ENCODE measurements at regions not wholly inside any gene's neighbourhood (a gene's known extent, or its start where the extent isn't known, plus 50 kb on each side); places are given as distances from the start of the nearest gene placed in this dataset.

DNA sequence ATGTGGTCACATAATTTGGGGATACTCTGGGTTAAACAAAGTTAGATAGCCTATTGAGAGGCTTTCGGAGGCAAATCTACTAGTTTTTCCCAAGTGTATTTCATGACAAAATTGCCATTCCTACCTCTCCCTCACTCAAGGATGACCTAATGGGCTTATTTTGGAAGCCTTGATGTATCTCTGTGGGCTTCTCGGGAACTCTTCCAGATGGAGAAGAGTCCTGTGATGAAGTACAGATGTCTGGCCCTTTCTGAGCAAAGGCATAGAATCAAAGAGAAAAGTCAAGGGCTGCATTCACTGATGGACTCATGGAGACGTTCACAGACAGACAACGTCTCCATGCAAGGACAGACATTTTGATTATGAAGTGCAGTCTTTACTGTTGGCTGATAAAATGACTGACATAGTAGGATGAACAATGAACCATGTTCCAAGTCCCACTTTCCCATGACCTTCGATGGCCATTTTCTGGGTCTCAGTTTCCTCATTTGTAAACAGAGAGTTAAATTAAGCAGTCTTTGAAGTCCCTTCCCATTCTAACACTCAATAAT lies 347.2 kb upstream of the CD180 start:
- Mint-ChIP-seq H3K36me3 (ENCODE audit: low read depth) (no peaks in the 10 kb centered on the region), H3K27ac (no peak overlapping the region), H3K4me3 (no peak overlapping the region), H3K27me3 (no peaks in the 10 kb centered on the region), H3K4me1 (peaks cover 8% of the 10 kb centered on the region), H3K9me3 (no peaks in the 10 kb centered on the region)
- CTCF ChIA-PET: no interaction called here
- POLR2A ChIA-PET: no interaction called here
- DNase-seq: no peak

DNA sequence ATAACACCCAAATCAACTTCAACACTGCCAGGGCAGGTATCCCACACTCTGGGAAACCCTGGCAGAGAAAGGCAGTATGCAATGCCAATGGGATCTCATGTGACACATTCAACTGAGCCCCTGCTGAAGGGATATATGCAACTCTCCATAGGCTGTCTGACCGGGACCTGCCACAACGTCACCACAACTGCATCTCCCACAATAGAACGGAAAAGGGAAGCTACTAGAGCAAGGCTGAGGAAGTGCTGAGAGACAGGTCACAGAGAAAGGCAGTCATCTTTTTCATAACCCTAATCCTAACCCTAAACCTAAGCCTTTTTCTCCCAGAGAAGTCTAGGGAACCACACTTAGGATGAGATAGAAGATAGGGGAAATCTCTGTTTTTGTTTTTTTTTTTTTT lies 345.9 kb upstream of the CD180 start:
- Mint-ChIP-seq H3K36me3 (ENCODE audit: low read depth) (no peaks in the 10 kb centered on the region), H3K4me1 (no peaks in the 10 kb centered on the region), H3K9me3 (no peaks in the 10 kb centered on the region), H3K27ac (no peak overlapping the region), H3K4me3 (no peak overlapping the region), H3K27me3 (no peaks in the 10 kb centered on the region)
- ChIA-PET POLR2A (no interaction called here), CTCF (no interaction called here)
- DNase-seq: no peak

DNA sequence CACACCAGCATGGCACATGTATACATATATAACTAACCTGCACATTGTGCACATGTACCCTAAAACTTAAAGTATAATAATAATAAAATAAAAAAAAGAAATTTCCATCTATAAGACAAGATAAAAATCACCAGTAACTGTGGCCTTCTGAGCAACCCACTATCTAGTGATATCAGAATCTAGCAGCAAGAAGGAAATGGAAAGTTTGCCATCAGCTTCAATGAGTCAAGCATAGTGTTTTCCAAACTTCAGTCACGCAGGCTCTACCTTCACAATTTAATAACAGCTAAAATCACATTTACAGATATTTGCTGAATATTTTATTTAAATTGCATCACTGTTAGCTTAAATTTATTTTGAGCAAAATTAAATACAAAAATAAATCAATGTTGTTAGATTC lies 345.3 kb upstream of the CD180 start:
- CTCF ChIA-PET: no interaction called here
- no peaks in the 10 kb centered on the region for H3K9me3 Mint-ChIP-seq

DNA sequence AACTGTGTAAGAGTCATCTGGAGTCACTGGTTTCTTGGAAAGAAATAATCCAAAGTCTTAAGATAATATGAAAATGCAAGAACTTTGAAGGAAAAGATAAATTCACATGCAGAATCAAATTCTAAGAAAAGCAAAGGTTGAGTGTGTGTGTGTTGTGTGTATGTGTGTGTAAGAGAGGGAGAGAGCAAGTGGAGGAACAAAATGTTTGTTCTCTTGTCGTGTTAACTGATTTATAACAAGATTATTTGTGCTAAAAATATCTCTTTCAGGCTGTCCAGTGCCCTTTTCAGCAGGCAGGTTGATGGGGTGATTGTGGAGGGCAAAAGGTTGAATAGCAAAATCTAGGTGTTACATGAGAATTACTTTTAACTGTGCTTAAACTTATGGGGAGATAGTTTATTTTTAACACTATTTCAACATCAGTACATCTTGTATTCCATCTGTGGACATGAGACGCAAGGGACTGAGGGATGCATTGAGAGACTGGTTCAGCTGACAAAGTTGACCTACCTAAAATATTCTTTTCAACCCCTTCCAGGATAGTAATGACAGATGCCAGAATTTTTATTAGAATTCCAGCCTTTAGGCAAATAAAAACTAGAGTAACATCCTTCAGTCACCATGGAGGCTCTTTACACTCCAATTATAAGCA lies 342.4 kb upstream of the CD180 start:
- no peaks in the 10 kb centered on the region for H3K27me3 Mint-ChIP-seq
- ChIA-PET POLR2A (no interaction called here), CTCF (no interaction called here)
- H3K4me1 Mint-ChIP-seq: peaks cover 3% of the 10 kb centered on the region
- no peak for DNase-seq
- no peaks in the 10 kb centered on the region for H3K9me3 Mint-ChIP-seq
- no peak overlapping the region for H3K4me3 Mint-ChIP-seq
- H3K36me3 Mint-ChIP-seq (ENCODE audit: low read depth): no peaks in the 10 kb centered on the region
- no peak overlapping the region for H3K27ac Mint-ChIP-seq

More for the DNA sequence above, 345.3 kb upstream of the CD180 start:
- Mint-ChIP-seq H3K4me3 (no peak overlapping the region), H3K27ac (no peak overlapping the region), H3K36me3 (ENCODE audit: low read depth) (no peaks in the 10 kb centered on the region), H3K27me3 (no peaks in the 10 kb centered on the region), H3K4me1 (peaks cover 3% of the 10 kb centered on the region)
- no peak for DNase-seq
- POLR2A ChIA-PET: no interaction called here

DNA sequence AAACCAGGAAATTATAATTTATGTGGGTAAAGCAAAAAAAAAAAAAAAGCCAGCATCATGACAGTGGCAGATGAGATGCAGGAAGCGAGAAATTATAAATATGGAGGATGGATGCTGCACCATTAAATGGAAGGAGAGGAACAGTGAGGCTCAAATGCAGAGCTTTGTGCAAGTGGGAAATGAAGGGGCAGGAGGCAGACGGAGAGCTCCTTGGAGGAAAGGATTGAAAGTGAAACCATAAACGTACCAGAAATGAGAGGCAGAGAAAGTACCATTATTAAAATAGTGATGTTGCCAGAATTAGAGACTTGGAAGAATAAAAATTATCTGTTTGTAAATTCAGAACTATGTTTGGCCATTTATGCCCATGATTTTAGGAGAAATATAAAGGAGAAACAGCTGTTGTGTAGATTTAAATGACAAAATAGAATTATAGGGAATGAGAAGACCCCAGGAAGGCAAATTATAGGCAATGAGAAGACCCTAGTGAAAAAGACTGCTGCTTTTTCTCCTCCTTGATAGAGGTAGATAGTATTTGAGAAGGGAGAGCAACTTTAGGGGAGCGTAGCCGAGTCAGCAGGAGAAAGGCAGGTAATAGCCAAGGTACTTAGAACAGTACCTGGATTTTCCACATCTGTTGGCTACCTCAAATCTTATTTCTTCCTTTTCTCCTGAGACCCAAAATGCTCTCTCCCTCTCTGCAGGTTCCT lies 341.0 kb upstream of the CD180 start:
- CTCF ChIA-PET: interaction anchor here (0.6 kb wide), 1 partner anchor 1876 kb away, joined by 3 read pairs; no protein-coding TSS in a partner anchor
- Mint-ChIP-seq H3K4me3 (no peak overlapping the region), H3K27me3 (no peaks in the 10 kb centered on the region), H3K4me1 (peaks cover 3% of the 10 kb centered on the region), H3K27ac (no peak overlapping the region), H3K9me3 (no peaks in the 10 kb centered on the region), H3K36me3 (ENCODE audit: low read depth) (no peaks in the 10 kb centered on the region)
- DNase-seq: no peak
- POLR2A ChIA-PET: interaction anchor here (1.1 to 1.4 kb wide), 2 partner anchors 17 to 23 kb away, joined by 3 to 5 read pairs; no protein-coding TSS in a partner anchor

DNA sequence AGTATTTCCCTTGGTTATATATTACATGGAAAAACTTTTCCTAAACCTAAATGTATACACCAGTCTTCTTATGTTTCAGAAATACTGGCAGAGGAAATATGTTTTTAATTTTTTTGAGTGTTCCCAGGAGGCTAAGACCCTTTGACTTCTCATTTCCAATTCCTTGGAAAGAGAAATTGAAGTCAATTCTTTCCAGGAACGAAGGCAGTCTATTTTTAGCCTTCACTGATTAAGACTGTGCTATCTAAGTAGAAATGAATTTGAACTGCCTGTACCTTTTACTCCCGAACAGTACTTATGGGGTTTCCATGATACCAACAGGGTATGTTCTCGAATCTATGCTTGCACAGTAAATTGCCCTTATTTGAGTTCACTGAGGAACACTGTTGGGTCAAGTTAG lies 340.3 kb upstream of the CD180 start:
- CTCF ChIA-PET: no interaction called here
- H3K4me3 Mint-ChIP-seq: no peak overlapping the region
- H3K27me3 Mint-ChIP-seq: no peaks in the 10 kb centered on the region
- H3K36me3 Mint-ChIP-seq (ENCODE audit: low read depth): no peaks in the 10 kb centered on the region
- H3K9me3 Mint-ChIP-seq: no peaks in the 10 kb centered on the region
- peaks cover 3% of the 10 kb centered on the region for H3K4me1 Mint-ChIP-seq
- POLR2A ChIA-PET: no interaction called here
- no peak for DNase-seq
- H3K27ac Mint-ChIP-seq: no peak overlapping the region

DNA sequence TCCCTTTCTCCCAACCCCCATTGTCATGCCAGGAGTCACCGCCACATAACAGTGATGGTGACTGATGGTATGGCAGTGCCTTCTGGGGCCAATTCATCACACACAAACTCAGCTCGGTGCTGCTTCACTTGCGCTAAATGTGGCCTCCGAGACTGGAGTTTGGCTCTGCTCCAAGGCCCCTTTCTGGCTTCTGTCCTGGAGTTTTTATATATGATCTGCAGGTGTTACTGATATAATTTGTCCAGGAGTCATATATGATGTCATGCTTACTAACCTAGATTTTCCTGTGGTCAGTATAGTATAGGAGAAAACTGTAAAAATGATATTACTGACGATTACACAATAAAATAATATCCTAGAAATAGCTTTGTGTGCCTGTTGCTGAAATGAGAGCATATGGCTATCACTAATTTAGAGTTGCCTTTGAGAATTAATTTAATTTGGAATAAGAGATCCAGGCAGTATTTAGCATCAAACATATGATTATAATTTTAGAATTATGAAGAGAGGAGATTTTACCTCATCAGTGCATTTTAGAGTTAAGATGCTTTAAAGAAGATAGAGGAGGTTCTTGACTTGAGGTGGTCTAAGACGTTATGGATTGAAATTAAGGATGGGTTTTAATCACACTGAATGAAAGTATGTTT lies 334.1 kb upstream of the CD180 start:
- H3K27me3 Mint-ChIP-seq: no peaks in the 10 kb centered on the region
- H3K4me1 Mint-ChIP-seq: no peaks in the 10 kb centered on the region
- peaks cover 4% of the 10 kb centered on the region for H3K9me3 Mint-ChIP-seq
- H3K36me3 Mint-ChIP-seq (ENCODE audit: low read depth): no peaks in the 10 kb centered on the region
- DNase-seq: no peak
- no peak overlapping the region for H3K4me3 Mint-ChIP-seq
- H3K27ac Mint-ChIP-seq: no peak overlapping the region
- ChIA-PET POLR2A (no interaction called here), CTCF (no interaction called here)

DNA sequence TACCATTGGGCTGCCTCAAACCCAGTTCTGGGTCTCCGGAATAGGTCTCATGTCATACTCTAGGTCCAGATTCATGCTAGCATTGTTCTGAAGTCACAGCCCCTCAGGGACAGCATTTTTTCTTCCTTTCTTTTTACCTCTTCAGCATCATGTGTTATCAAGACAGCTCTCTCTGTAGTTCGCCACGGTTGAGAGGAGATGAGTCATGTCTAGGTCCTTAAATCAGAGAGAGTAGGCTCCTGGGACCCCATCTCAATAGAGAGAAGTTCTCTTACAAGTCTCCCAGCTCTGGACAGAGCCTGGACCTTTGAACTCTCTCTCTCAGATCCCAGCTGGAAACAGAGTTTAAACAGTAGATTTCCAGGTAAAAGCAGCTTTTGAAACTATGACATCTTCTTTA lies 332.4 kb upstream of the CD180 start:
- H3K27ac Mint-ChIP-seq: no peak overlapping the region
- CTCF ChIA-PET: no interaction called here
- POLR2A ChIA-PET: no interaction called here

DNA sequence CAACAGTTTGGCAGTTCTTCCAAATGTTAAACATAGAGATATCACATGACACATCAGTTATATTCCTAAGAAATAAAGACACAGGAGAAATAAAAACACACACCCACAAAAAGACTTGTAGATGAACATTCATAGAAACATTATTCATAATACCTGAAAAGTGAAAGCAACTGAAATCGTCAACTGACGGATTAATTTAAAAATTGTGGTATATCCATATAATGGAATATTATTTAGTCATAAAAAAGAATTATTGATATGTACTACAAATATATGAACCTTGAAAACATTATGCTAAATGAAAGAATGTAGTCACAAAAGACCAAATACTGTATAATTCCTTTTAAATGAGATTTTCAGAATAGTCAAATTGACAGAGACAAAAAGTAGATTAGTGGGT lies 330.2 kb upstream of the CD180 start:
- ChIA-PET POLR2A (no interaction called here), CTCF (no interaction called here)
- no peaks in the 10 kb centered on the region for H3K4me1 Mint-ChIP-seq
- H3K27me3 Mint-ChIP-seq: peaks cover 3% of the 10 kb centered on the region
- H3K4me3 Mint-ChIP-seq: no peak overlapping the region
- no peaks in the 10 kb centered on the region for H3K36me3 Mint-ChIP-seq (ENCODE audit: low read depth)
- no peak for DNase-seq
- no peak overlapping the region for H3K27ac Mint-ChIP-seq
- peaks cover 8% of the 10 kb centered on the region for H3K9me3 Mint-ChIP-seq

More for the DNA sequence above, 332.4 kb upstream of the CD180 start:
- no peak for DNase-seq
- no peak overlapping the region for H3K4me3 Mint-ChIP-seq
- no peaks in the 10 kb centered on the region for H3K27me3 Mint-ChIP-seq
- H3K9me3 Mint-ChIP-seq: peaks cover 6% of the 10 kb centered on the region
- H3K4me1 Mint-ChIP-seq: no peaks in the 10 kb centered on the region
- H3K36me3 Mint-ChIP-seq (ENCODE audit: low read depth): no peaks in the 10 kb centered on the region

DNA sequence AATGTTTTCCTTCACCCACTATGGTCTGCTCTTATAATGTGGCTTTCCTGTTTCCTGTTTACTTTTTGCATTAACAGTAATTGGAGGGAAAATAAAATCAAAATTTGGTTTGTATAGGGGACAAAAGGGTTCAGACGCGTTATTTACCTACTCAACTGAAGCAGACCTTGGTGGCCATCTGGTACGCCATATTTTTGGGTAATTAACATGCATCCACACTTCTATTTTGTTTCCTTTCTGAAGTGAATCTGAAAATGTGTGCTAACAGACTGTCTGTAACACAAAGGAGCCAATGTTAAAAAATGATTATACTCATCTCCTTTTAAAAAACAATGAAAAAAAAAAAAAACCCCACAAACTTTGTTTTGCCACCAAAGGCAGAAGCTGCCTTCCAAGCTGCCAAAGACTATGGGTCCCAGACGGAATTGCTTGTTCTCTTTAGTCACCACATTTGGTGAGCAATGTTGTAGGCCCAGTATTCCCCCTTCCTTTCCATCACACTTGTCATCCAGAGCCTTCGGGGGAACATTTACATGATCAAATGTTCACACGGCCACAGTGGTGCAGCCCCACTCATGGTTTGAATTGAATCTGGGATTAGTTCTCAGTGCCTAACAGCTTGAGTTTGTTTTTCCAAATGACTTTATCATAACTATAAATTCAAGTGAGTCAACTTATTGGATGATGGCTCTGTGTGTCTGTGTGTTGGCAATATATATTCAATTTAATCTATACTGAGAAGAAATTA lies 323.7 kb upstream of the CD180 start:
- no peak for DNase-seq
- Mint-ChIP-seq H3K27me3 (peaks cover 3% of the 10 kb centered on the region), H3K4me3 (no peak overlapping the region), H3K36me3 (ENCODE audit: low read depth) (no peaks in the 10 kb centered on the region), H3K9me3 (peaks cover 5% of the 10 kb centered on the region), H3K27ac (no peak overlapping the region), H3K4me1 (peaks cover 28% of the 10 kb centered on the region)
- ChIA-PET POLR2A (interaction anchor here (1.0 kb wide), 1 partner anchor 17 kb away, joined by 3 read pairs; no protein-coding TSS in a partner anchor), CTCF (no interaction called here)

DNA sequence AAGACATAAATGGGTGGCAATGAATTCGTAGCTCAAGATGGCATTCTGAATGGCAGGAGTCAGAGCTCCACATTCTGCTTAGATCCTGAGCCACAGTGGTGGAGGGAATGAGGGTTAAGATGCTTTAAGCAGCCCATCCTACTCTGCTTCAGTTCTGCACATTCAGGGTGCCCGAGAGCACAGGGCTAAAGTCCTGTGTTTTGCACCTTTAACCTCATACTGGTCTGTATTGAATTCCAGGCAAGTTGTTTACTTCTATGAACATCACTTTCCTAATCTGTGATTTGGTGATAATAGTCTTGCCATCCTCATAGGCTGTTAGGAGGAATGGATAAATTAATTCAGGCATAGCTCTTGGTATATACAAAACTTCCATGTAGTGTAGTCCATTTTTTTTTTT lies 321.6 kb upstream of the CD180 start:
- H3K36me3 Mint-ChIP-seq (ENCODE audit: low read depth): no peaks in the 10 kb centered on the region
- H3K27ac Mint-ChIP-seq: no peak overlapping the region
- H3K27me3 Mint-ChIP-seq: peaks cover 1% of the 10 kb centered on the region
- peaks cover 48% of the 10 kb centered on the region for H3K4me1 Mint-ChIP-seq
- no peak overlapping the region for H3K4me3 Mint-ChIP-seq
- CTCF ChIA-PET: no interaction called here
- DNase-seq: no peak
- POLR2A ChIA-PET: no interaction called here
- peaks cover 4% of the 10 kb centered on the region for H3K9me3 Mint-ChIP-seq

DNA sequence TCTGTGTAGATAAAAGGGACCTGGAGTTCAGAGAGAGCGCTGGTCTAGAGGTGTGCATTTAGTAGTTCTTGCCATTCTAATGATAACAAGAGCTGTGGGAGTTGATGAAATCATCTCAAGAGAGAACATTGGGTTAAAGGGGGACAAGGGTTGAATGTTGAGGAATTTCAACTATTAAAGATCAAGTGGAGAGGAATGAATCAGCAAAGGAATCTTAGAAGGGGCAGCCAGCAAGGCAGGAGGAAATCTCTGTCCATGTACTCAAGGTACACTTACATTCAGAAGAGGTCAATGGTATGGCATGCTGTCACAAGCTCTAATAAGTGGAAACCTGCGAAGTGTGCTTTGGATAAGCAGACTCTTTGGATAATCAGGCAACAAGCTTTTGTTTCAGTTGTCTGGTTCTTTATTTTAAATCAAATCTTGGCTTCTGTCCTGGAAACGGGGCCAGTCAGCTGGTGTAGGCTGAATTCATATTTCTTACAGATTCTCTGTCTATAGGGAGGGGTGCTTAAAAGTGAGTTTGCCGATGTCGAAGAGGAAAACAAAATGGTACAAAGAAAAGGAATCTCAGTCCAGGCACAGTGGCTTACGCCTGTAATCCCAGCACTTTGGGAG lies 320.5 kb upstream of the CD180 start:
- H3K36me3 Mint-ChIP-seq (ENCODE audit: low read depth): no peaks in the 10 kb centered on the region
- peaks cover 4% of the 10 kb centered on the region for H3K9me3 Mint-ChIP-seq
- POLR2A ChIA-PET: no interaction called here
- peaks cover 49% of the 10 kb centered on the region for H3K4me1 Mint-ChIP-seq
- no peak overlapping the region for H3K4me3 Mint-ChIP-seq
- no peak for DNase-seq
- H3K27me3 Mint-ChIP-seq: no peaks in the 10 kb centered on the region
- no peak overlapping the region for H3K27ac Mint-ChIP-seq
- CTCF ChIA-PET: no interaction called here

DNA sequence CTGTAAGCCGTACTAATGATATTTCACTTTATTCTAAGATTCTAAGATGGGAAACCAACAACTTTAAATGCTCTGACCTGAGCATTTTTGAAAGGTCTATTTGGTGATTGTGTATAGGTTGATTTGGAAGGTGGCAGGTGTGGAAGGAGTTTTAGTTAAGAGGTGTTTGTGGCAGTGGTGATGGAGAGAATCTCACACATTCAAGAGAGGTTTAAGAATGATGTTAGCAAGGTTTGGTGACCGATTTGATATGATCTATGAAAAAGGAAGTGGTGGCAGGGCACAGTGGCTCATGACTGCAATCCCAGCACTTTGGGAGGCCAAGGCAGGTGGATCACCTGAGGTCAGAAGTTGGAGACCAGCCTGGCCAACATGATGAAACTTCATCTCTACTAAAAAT lies 319.2 kb upstream of the CD180 start:
- POLR2A ChIA-PET: no interaction called here
- CTCF ChIA-PET: no interaction called here
- H3K4me3 Mint-ChIP-seq: no peak overlapping the region
- H3K27me3 Mint-ChIP-seq: no peaks in the 10 kb centered on the region
- H3K9me3 Mint-ChIP-seq: peaks cover 4% of the 10 kb centered on the region
- H3K36me3 Mint-ChIP-seq (ENCODE audit: low read depth): no peaks in the 10 kb centered on the region
- peak; percentile 29 for DNase-seq
- H3K4me1 Mint-ChIP-seq: peaks cover 49% of the 10 kb centered on the region
- H3K27ac Mint-ChIP-seq: peak overlapping the region; percentile 72
